HS-27A (cell line): ENCODE measurements at regions not wholly inside any gene's neighbourhood (a gene's known extent, or its start where the extent isn't known, plus 50 kb on each side); places are given as distances from the start of the nearest gene placed in this dataset.

Experiments
- DNase-seq: peaks from one replicate; pipeline ENCODE4 v3.0.0-alpha.2; 2012; ENCODE audit warnings: low read depth, missing footprints

DNA sequence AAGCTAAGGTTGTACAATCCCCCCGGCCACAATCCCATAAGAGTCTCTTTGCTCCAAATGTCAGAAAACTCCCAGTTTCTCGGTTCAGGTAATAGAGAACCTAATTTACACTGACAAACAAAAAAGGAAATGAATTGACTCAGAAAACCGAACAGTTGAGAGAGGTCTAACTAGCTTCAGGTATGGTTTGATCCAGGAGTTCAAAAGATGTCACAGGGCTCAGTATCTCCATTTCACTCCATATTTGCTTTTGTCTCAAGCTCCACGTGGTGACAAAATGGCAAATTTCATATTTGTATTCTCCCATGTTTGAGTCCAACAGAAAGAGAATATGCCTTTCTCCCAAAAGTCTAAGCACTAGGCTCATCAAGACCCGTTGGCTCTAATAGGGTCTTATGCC is 117.4 kb downstream of the AXIN2 start:
- DNase-seq, result no peak

DNA sequence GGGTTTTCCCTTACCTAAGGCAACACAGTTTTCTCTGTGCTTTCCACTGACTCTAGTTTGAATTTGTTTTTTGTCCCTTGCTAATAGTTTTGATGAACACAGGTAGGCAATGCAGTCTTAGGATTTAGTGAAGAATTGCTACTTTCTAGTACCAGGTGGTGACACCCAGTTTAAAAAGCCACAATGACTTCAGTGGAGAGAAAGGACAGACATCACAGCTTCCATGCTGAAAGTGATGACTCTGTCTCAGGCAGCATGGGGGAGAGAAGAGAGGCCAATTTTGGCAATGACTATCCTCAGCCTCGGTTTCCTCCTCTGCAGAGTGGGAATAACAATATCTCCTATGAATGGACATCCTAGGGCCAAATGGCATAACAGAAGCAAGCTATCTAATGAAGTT is 118.8 kb downstream of the AXIN2 start:
- no peak for DNase-seq

DNA sequence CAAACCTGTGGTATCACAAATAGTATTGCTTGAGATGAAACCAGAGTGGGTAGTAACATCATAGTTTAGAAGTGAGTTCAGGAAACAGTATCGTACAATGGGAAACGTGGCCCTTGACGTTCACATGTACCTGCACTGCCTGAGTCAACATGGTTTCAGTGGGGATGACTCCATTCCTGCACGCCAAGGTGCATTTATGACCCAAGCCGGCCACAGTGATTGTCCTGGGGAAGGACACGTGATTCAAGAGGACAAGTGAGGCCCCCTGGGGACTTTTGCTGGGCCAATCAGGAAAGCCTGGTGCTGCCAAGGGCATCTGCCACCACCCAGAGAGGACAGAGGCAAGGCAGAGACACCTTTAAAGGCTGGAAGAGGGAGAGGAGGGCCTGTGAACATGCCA is 119.2 kb downstream of the AXIN2 start:
- DNase-seq, result no peak

DNA sequence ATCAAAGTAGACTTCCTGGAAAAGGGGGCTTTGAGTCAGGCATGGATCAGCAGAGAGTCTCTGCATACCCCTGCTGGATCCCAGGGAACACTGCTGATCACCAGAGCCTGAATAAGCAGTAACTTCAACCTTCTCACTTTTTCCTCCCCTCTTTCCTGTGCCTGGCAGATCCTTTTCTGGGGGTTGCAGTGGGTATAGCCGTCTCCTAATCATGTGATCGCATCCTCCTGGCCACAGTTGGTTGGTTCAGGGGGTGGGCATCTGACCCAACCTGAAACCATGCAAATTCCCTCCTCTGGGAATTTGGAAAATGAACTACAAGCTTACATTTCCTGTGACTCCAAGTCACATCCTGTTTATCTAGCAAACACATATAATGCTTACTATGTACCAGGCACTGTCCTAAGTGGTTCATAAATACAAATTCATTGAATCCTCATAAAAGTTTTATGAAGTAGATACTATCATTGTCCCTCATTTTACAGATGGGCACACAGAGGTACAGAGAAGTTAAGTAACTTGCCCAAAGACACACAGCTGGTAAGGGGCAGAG is 120.3 kb downstream of the AXIN2 start:
- DNase-seq, result no peak

DNA sequence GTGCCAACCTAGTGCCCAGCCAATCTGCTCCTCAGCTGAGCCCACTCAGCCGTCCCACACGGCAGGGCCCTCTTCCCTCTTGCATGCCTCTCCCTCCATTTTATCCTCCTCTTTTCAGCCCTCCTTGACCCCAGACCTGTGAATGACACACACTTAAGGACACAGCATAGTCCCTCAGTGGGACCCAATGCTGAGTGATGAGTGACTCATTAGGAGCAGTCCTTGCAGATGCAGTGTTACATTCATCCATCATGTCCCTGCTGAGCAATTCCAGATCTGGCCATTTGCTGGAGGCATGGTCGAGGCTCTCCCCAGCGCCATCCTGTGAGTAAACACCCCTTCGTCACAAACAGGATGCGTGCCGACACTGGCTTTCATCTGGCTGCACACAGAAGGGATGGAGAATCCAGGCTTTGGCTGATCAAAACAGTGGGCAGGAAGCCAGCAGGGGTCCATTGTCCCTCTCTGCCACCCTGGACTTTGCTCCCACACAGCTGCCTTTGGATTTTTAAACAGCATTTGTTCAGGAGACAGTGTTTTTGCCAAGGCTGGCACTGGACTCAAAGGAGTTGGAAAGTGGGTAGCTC is 122.6 kb downstream of the AXIN2 start:
- no peak for DNase-seq

DNA sequence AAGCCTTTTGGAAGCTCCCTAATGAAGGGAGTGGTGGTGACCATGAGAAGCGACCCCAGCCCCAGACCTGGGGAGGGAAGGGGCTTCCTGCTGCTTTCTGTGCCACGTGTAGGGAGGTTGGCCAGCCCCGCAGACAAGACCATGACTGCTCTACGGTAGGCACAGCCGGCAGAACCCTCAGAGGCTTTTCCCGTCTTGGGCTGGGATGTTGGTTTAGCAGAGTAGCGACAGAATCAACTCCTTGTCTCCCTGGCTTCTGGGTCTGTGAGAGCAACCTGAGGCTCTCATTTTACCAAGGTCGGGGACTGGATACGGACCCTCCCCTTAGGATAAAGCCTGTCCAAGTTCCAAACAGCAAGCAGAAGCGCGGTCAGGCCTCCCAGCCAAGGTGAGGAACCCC is 123.3 kb downstream of the AXIN2 start:
- DNase-seq, result no peak

DNA sequence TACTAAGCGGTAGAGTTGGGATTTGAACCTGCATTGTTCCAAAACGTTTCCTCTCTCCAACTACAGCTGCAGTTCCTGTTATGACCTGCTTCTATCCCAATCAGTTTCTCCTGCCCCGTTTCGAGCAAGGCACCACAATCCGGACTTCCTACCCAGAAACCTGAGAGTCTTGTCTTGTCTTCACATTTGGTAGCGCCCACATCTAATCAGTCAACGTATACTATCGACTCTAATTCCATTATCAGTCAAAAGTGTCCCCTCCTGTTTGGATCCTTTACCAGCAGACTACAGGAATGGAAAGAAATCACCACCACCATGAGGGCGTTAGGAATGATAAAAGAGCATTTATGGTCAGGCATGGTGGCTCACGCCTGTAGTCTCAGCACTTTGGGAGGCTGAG is 124.6 kb downstream of the AXIN2 start:
- no peak for DNase-seq

DNA sequence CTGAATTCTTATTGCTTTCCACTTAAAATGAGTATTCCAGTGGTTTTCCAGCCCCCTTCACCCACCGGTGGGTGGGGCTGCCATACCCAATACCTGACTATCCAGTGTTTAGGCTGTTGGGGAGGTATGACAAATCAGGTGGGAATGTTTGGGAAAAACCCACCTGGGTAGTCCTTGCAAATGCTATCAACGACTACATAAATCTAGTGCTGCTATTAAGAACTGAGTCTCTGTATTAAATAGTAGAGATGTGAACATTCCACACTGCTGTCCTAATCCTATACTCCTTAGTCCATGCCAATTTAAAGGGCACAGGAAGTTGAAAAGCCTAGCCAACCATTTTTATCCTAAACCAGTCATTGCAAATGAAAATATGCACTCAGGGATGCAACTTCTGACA is 126.6 kb downstream of the AXIN2 start:
- DNase-seq, result no peak

DNA sequence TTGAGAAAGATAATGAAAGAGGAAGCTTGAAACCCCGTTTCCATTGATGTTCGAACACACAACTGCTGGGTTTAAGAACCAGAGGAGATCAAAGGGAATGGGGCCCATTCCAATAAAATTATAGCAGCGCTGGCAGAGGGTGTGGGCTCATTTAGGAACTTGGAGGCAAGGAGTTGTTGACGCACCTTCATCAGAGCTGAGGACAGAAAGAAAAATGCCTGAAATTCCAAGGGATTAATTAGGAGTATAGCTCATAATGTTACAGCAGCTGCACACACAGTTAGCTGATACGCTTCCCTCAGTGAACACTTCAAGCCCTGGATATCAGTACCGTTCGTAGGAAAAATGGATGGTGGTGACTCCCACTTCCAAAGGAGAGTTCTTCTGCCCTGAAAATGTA is 127.2 kb downstream of the AXIN2 start:
- no peak for DNase-seq

DNA sequence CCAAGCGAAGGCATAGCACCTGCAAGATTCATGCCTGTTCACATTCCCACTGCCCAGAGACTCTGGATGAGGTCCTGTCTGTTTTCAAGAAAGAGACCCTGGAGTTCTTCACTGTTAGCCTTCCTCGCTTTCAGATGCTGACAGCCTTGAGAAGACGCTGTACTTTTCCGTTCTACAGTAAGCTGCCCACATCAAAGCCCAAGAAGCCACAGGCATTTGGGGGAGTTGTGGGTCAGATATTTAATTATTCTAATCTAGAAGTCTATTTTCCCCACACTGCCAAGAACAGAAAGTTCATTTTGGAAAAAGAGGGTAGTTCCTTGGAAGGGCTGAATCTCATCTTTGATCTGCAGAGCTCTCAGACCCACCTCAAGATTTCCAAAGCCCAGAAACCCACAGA is 127.9 kb downstream of the AXIN2 start:
- no peak for DNase-seq

DNA sequence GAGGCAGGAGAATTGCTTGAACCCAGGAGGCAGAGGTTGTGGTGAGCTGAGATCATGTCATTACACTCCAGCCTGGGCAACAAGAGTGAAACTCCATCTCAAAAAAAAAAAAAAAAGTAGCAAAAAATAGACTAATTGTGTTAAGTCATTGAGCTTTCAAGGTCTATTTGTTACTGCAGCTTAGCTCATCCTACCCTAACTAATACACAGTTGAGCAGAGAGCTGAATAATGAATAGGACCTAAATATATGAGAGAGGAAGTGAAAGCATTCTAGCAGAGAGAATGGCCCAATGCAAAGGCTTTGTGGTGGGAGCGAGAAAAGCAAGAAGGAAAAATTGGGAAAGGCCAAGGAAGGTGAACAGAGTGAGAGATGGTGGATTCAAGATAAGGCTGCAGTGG is 128.3 kb downstream of the AXIN2 start:
- DNase-seq, result no peak

DNA sequence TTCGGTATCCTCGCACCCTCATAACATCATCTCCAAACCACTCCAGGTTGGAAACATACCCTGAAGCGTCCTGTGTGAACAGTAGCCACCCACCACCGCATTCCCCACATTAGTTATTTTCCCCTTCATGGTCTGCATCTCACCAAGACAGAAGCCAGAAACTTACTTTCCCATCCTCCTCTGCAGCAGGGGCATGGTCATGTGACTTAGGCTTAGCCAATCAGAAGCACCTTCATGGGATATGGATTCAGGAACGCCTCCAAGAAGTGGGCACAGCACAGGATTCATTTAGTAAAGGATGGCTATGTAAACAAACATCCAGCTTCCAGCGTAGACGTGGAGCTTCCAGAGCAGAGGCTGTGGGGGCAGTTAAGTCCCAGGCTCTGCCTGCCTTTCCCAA is 130.3 kb downstream of the AXIN2 start:
- no peak for DNase-seq

DNA sequence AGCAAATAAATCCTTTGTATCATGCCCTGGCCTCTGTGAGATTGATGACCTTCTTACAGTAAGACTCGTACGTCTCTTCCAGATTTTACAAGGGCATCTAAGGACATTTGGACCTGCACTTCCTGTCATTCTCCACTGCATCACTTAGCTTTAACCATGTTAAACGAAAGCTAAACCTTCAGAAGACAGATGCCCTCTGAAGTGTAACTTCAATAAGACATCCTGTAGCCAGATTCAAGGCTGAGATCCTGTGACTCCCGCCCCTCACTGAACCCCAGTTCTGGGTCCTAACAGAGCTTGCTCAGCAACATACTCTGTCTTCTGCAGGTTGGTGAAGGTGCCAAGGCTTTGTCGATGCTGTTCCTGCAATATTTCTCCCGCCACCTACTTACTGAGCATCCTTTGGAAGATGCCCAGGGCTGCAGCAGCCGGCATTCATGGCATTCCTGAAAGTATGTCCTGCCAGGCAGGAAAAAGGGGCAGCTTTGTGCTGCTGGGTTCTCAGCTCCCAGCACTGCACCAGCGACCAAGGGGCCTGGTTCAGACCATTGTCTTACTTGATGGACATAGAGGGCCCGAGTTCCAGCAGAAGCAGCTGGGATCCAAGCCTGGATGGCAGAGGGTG is 131.1 kb downstream of the AXIN2 start:
- no peak for DNase-seq

DNA sequence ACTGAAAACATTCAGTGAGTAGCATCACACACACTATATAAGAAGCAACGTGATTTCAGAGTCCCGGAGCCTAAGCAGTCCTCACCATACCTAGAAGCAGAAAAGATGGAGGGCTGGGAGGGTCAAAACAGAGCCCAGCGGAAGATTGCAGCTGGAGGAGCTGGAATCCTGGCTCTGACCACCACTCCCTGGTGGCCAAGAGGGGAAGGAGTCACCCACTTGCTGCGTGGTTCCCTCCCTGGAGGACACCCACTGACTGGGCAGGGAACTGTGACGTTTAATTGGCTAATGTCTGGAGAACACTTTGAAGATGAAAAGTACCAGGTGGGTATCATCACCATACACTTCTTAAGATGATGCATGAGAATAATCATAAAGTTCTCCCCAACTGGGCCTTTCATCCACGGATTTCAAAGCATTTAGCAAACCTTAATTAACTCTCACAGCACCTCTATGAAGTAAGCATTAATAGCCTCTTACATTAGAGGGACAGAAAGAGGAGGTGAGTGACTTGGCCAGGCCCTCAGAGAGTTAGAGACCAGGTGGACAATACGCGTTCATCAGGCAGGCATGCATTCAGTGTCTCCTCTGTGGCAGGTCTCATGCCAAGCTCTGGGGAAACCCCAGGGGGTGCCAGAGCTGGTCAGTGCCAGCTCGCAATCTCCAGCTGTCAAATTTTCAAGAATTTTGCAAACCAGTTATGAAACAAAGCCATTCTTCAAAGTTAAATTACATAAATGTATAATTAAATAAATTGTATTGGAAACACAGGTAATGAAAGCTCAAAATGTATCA is 137.9 kb downstream of the AXIN2 start:
- no peak for DNase-seq

DNA sequence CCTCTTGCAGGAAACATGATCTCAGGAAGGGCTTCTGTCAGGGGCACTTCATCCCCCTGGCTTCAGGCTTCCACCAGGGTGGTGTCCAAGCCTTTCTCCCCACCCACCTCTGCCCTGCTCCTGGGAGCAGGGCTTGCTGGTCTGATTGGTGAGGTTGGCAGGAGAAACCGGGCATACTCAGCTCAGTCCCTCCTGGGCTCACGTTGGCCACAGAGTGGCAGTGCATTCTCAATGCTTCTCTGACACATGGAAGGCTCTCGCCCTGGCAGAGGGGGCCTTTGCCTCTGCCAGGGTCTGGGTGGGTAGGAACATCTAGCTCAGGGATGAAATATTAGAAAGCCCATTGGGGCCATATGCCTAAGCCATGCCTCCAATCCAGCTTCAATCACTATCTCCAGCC is 142.8 kb downstream of the AXIN2 start:
- no peak for DNase-seq

DNA sequence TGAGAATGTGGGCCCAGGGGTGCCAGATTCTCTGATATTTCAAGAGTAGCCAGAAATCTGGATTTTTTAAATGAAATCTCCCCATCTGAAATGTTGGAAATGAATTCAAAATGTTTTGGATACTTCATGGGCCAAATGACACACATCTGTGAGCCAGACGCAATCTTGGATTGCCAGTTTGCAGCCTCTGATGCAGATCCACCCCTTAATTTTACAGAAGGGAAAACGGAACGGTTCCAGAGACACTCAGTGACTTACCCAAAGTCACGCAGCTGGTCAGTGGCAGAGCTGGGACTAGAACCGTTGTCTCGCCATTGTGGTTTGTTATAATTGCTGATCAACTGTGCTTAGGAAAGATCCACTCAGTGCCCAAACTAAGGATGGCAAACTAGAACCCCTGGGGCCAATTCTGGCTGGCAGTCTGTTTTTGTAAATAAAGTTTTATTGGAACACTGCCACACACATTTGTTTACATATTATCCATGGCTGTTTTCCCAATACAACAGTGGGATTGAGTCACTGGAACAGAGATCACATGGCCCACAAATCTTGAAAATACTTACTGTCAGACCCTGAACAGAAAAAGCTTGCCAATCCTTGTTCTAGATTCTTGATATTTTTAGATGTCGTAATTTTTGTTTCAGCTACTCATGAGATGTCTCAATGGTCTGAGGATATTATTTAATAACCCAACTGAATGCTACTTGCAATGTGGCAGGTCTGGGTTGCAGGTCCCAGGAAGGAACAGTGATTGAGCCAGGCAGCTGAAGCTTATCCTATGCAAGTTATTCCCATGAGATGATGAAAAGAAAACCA is 143.8 kb downstream of the AXIN2 start:
- DNase-seq, result no peak

DNA sequence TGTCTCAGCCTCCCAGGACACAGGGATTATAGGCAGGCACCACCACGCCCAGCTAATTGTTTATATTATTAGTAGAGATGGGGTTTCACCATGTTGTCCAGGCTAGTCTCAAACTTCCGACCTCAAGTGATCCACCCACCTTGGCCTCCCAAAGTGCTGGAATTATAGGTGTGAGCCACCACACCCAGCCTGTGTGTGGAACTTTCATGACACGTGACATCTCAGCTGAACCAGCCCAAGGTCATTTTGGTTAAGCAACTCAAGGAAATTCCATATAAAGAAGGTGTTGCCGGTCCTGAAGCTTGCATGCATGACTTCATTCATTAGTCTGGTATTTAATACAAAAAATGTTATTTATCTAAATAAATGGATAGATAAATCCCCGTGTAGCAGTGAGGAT is 145.5 kb downstream of the AXIN2 start:
- DNase-seq, result no peak

DNA sequence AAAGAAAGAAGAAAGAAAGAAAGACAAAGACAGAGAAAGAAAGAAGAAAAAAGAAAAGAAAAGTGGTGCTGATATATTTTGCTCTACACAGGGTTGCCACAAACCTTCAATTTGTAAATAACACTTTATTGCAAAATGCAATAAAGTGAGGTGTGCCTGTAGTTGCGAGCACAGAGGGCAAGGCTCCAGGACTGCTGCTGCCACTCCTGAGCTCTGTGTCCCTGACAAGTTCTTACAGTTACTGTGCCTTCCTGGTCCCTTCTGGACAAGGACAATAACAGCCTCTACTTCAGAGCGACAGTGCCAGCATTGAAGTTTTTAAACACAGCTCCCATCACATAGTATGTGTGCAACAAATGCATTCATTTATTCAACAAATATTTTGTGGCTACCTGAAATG is 148.1 kb downstream of the AXIN2 start:
- DNase-seq, result no peak

DNA sequence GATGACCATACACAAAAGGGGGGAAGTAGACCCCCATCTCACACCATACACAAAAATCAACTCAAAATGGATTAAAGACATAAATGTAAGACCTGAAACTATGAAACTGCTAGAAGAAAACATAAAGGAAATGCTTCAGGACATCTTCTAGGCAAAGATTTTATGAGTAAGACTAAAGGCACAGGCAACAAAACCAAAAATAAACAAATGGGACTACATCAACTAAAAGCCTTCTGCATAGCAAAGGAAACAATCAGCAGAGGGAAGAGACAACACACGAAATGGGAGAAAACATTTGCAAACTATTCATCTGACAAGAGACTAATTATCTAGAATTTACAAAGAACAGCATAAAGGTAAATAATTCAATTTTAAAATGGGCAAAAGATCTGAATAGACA is 152.1 kb downstream of the AXIN2 start:
- DNase-seq, result no peak

DNA sequence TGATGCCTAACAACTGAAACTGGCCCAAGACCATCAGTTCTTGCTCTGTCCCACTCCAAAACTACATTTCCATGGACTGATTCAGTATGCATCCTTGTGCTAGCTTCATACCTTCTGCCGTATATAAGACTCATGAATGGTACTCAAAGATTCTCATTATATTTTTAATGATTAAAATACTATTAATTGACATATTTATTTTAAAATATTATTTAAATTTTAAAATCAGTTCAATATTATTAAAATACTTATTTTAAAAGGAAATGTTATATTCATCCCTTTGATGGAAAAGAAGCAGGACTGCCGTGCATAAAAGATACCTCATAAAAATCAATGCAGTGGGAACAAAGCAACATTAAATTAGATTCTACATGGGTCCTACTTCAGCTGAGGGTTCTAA is 153.4 kb downstream of the AXIN2 start:
- DNase-seq, result no peak

DNA sequence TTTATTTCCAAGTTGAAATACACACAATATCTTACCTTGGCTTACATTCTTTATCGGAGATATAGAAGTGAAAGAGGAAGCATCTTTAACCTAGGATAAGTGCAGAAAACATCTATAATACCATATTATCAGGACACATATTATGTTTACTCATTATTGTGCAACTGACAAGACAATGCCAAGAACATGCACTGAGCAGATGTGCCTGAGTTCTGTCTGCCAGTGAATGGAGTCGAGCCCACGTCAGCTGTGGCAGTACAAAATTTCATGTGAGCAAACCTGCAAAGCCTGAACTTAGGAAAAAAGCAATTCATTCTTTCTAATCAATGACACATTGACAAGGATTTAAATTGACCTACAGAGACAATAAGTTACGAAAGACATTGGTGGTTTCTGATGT is 154.4 kb downstream of the AXIN2 start:
- no peak for DNase-seq

DNA sequence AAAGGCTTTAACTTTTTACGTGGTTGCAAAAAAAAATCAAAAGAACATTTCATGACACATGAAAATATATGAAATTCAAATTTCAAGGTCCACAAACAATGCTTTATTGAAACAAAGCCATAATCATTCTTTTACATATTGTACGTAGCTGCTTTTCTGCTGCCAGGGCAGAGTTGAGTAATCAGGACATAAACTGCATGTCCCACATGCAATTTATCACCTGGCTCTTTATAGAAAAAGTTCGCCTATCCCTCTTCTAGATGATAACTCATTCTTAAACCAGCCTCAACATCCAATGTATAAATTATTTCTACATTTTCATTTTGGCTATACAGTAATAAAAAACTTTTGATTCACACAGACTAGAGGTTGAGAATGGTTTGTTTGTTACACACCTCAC is 154.9 kb downstream of the AXIN2 start:
- DNase-seq, result no peak

DNA sequence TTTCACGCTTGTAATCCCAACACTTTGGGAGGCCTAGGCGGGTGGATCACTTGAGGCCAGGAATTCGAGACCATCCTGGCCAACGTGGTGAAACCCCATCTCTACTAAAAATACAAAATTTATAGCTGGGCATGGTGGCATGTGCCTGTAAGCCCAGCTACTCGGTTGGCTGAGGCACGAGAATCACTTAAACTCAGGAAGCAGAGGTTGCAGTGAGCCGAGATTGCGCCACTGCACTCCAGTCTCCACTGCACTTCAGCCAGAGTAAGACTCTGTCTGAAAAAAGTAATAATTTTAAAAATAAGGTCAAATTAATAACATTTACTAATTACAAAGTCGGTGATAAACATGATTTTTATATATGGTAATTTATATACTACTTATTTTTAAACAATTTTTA is 155.9 kb downstream of the AXIN2 start:
- no peak for DNase-seq
